H9 (cell line): ENCODE measurements at regions not wholly inside any gene's neighbourhood (a gene's known extent, or its start where the extent isn't known, plus 50 kb on each side); places are given as distances from the start of the nearest gene placed in this dataset.

Experiments used
- DNase-seq: peaks from one replicate; pipeline ENCODE4 v3.0.0-alpha.2; 2017
- H2AFZ ChIP-seq: one replicate; pipeline ENCODE4 v1.6.1; 2013; ENCODE audit warnings: mild to moderate bottlenecking, low read length, control low read depth, moderate library complexity
- H2AK5ac ChIP-seq: 2 replicates; pipeline ENCODE4 v1.6.1; 2013; ENCODE audit warnings: low read length, control low read depth, mixed read lengths; ENCODE audit not compliant: insufficient read length
- H2BK120ac ChIP-seq: one replicate; pipeline ENCODE4 v1.6.1; 2013; ENCODE audit warnings: low read depth, mild to moderate bottlenecking, low read length, control low read depth, inconsistent platforms; ENCODE audit not compliant: poor library complexity, severe bottlenecking
- H2BK12ac ChIP-seq: 2 replicates; pipeline ENCODE4 v1.6.1; 2013; ENCODE audit warnings: low read length, control low read depth, mixed read lengths, low read depth; ENCODE audit not compliant: insufficient read length
- H2BK15ac ChIP-seq: 2 replicates; pipeline ENCODE4 v1.6.1; 2013; ENCODE audit warnings: low read depth, low read length, control low read depth
- H2BK20ac ChIP-seq: one replicate; pipeline ENCODE4 v1.6.1; 2013; ENCODE audit warnings: low read depth, mild to moderate bottlenecking, low read length, control low read depth, inconsistent platforms; ENCODE audit not compliant: poor library complexity, severe bottlenecking
- H2BK5ac ChIP-seq: 2 replicates; pipeline ENCODE4 v1.6.1; 2013; ENCODE audit warnings: low read length, control low read depth, mixed read lengths; ENCODE audit not compliant: insufficient read length
- H3K14ac ChIP-seq: 2 replicates; pipeline ENCODE4 v1.6.1; 2013; ENCODE audit warnings: low read length, control low read depth; ENCODE audit not compliant: insufficient read depth
- H3K18ac ChIP-seq: 2 replicates; pipeline ENCODE4 v1.6.1; 2013; ENCODE audit warnings: low read depth, mild to moderate bottlenecking, mixed read lengths, low read length, control low read depth; ENCODE audit not compliant: insufficient read length
- H3K23ac ChIP-seq: 2 replicates; pipeline ENCODE4 v1.6.1; 2013; ENCODE audit warnings: low read length, control low read depth, mixed read lengths, low read depth; ENCODE audit not compliant: insufficient read length
- H3K23me2 ChIP-seq: 2 replicates; pipeline ENCODE4 v1.6.1; 2013; ENCODE audit warnings: low read depth, mild to moderate bottlenecking, mixed read lengths, low read length, control low read depth; ENCODE audit not compliant: insufficient read length, poor library complexity, severe bottlenecking
- H3K27ac ChIP-seq: 2 replicates; pipeline ENCODE4 v1.5.1; 2013; ENCODE audit warnings: low read length, control low read depth, mixed read lengths, low read depth; ENCODE audit not compliant: insufficient read length
- H3K27me3 ChIP-seq: 2 replicates; pipeline ENCODE4 v1.6.1; 2013; ENCODE audit warnings: low read length, control low read depth, inconsistent platforms; ENCODE audit not compliant: insufficient read depth
- H3K4ac ChIP-seq: 2 replicates; pipeline ENCODE4 v1.6.1; 2013; ENCODE audit warnings: low read depth, mild to moderate bottlenecking, control low read depth, inconsistent platforms, low read length, moderate library complexity
- H3K4me1 ChIP-seq: 2 replicates; pipeline ENCODE4 v1.6.1; 2013; ENCODE audit warnings: low read length, control low read depth, inconsistent platforms; ENCODE audit not compliant: insufficient read depth
- H3K4me2 ChIP-seq: 2 replicates; pipeline ENCODE4 v1.6.1; 2013; ENCODE audit warnings: low read length, control low read depth, mixed read lengths; ENCODE audit not compliant: insufficient read length, insufficient read depth
- H3K56ac ChIP-seq: 2 replicates; pipeline ENCODE4 v1.6.1; 2013; ENCODE audit warnings: low read depth, mild to moderate bottlenecking, mixed read lengths, low read length, control low read depth; ENCODE audit not compliant: insufficient read length
- H3K79me1 ChIP-seq: 2 replicates; pipeline ENCODE4 v1.6.1; 2013; ENCODE audit warnings: low read depth, mild to moderate bottlenecking, moderate library complexity, low read length, control low read depth, inconsistent platforms; ENCODE audit not compliant: insufficient read depth, poor library complexity, severe bottlenecking
- H3K79me2 ChIP-seq: 2 replicates; pipeline ENCODE4 v1.6.1; 2013; ENCODE audit warnings: low read length, control low read depth, inconsistent platforms; ENCODE audit not compliant: insufficient read depth
- H3K9ac ChIP-seq: 2 replicates; pipeline ENCODE4 v1.6.1; 2013; ENCODE audit warnings: low read length, control low read depth, mixed read lengths; ENCODE audit not compliant: insufficient read length; ENCODE audit errors: extremely low read depth
- H3K9me3 ChIP-seq: one replicate; pipeline ENCODE4 v1.6.1; 2013; ENCODE audit warnings: low read depth, low read length, inconsistent platforms; ENCODE audit not compliant: control insufficient read depth
- H3T11ph ChIP-seq: one replicate; pipeline ENCODE4 v1.6.1; 2013; ENCODE audit warnings: mild to moderate bottlenecking, low read length, control low read depth, inconsistent platforms
- H4K20me1 ChIP-seq: one replicate; pipeline ENCODE4 v1.6.1; 2013; ENCODE audit not compliant: control insufficient read depth, insufficient read length, insufficient read depth
- H4K5ac ChIP-seq: 2 replicates; pipeline ENCODE4 v1.6.1; 2013; ENCODE audit warnings: low read depth, mild to moderate bottlenecking, mixed read lengths, low read length, control low read depth; ENCODE audit not compliant: insufficient read length
- H4K8ac ChIP-seq: replicated peaks from 2 replicates; pipeline ENCODE4 v1.6.1; 2013; ENCODE audit warnings: low read length, control low read depth, mixed read lengths, low read depth; ENCODE audit not compliant: insufficient read length
- H4K91ac ChIP-seq: 2 replicates; pipeline ENCODE4 v1.6.1; 2013; ENCODE audit warnings: low read depth, mild to moderate bottlenecking, moderate library complexity, mixed read lengths, low read length, control low read depth; ENCODE audit not compliant: insufficient read length
- H3K27ac Mint-ChIP-seq, 3 experiments: 2 replicates in 2 of 3; 3 replicates in 1 of 3; pipeline ENCODE4 v1.8.0; 2020 to 2021; ENCODE audit warnings: mixed read lengths in 3 of 3, mild to moderate bottlenecking in 1 of 3, moderate library complexity in 1 of 3
- H3K27me3 Mint-ChIP-seq: 2 replicates; pipeline ENCODE4 v1.8.0; 2021; ENCODE audit warnings: low read depth, mild to moderate bottlenecking, moderate library complexity, mixed read lengths
- H3K36me3 Mint-ChIP-seq, 3 experiments: 2 replicates in 2 of 3; 3 replicates in 1 of 3; pipeline ENCODE4 v1.8.0; 2020 to 2021; ENCODE audit warnings: low read depth in 3 of 3, mixed read lengths in 3 of 3; ENCODE audit not compliant: insufficient read depth in 1 of 3
- H3K4me1 Mint-ChIP-seq, 2 experiments: 2 replicates each; pipeline ENCODE4 v1.8.0; 2020; ENCODE audit warnings: mixed read lengths in 2 of 2
- H3K4me3 Mint-ChIP-seq, 2 experiments: 2 replicates in 1 of 2; 3 replicates in 1 of 2; pipeline ENCODE4 v1.8.0; 2020 to 2021; ENCODE audit warnings: mild to moderate bottlenecking in 2 of 2, mixed read lengths in 2 of 2, moderate library complexity in 1 of 2
- H3K9me3 Mint-ChIP-seq, 2 experiments: 2 replicates in 1 of 2; 3 replicates in 1 of 2; pipeline ENCODE4 v1.8.0; 2020; ENCODE audit warnings: mild to moderate bottlenecking in 2 of 2, mixed read lengths in 2 of 2, moderate library complexity in 1 of 2
- WGBS: extraction: QIAGEN DNeasy Blood & Tissue Kit; methylation state at CpG from one replicate; pipeline ENCODE4 v1.1.7; 2013; ENCODE audit warnings: missing lambda C conversion rate, low lambda C conversion rate, mixed read lengths; ENCODE audit not compliant: insufficient read length; ENCODE audit errors: extremely low coverage; 5-methylcytosine and 5-hydroxymethylcytosine counted together
- TF ChIP-seq, protein P1 (sequence below): fragments of 200-600 bp; sonication (generic); conservative IDR thresholded peaks from 3 replicates; pipeline ENCODE4 v1.8.0; 2021; ENCODE audit warnings: antibody characterized with exemption, mild to moderate bottlenecking

GRCh38 chr1:213380865-213381264 lies 329.8 kb downstream of the RPS6KC1 start:
- peaks cover 10% of the 10 kb centered on the region in 2 experiments for H3K4me1 Mint-ChIP-seq
- Histone ChIP-seq H2BK5ac (no peak overlapping the region), H3K4me1 (peaks cover 4% of the 10 kb centered on the region; the same call in 1 of the 2 replicates), H2BK20ac (no peak overlapping the region), H4K8ac (no peak overlapping the region), H3K79me2 (no peaks in the 10 kb centered on the region), H4K5ac (no peak overlapping the region), H4K91ac (no peak overlapping the region), H2BK12ac (no peak overlapping the region), H3K14ac (no peak overlapping the region), H3K4me2 (no peak overlapping the region), H2AFZ (no peak overlapping the region), H4K20me1 (no peaks in the 10 kb centered on the region), H3K23me2 (no peaks in the 10 kb centered on the region), H3K9ac (no peak overlapping the region), H3K27me3 (no peaks in the 10 kb centered on the region), H3K9me3 (no peaks in the 10 kb centered on the region), H2BK15ac (no peak overlapping the region), H2BK120ac (no peak overlapping the region), H3T11ph (no peak overlapping the region), H3K18ac (no peak overlapping the region), H2AK5ac (no peak overlapping the region), H3K27ac (no peak overlapping the region), H3K56ac (no peak overlapping the region), H3K79me1 (no peaks in the 10 kb centered on the region), H3K23ac (no peak overlapping the region), H3K4ac (no peak overlapping the region)
- DNase-seq = no peak
- H3K4me3 Mint-ChIP-seq = no peak overlapping the region
- TF ChIP-seq, protein P1, sequence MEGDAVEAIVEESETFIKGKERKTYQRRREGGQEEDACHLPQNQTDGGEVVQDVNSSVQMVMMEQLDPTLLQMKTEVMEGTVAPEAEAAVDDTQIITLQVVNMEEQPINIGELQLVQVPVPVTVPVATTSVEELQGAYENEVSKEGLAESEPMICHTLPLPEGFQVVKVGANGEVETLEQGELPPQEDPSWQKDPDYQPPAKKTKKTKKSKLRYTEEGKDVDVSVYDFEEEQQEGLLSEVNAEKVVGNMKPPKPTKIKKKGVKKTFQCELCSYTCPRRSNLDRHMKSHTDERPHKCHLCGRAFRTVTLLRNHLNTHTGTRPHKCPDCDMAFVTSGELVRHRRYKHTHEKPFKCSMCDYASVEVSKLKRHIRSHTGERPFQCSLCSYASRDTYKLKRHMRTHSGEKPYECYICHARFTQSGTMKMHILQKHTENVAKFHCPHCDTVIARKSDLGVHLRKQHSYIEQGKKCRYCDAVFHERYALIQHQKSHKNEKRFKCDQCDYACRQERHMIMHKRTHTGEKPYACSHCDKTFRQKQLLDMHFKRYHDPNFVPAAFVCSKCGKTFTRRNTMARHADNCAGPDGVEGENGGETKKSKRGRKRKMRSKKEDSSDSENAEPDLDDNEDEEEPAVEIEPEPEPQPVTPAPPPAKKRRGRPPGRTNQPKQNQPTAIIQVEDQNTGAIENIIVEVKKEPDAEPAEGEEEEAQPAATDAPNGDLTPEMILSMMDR = no peak
- H3K36me3 Mint-ChIP-seq = no peaks in the 10 kb centered on the region
- peaks cover 0 to 2% of the 10 kb centered on the region in 2 experiments; a peak in 1 of 5 replicates for H3K9me3 Mint-ChIP-seq
- WGBS = no CpG with 5 or more reads among the region's 11 CpGs
- peak overlapping the region in 2 of 3 experiments; percentile 19 to 25; a peak in 2 of 7 replicates for H3K27ac Mint-ChIP-seq
- no peaks in the 10 kb centered on the region for H3K27me3 Mint-ChIP-seq
